GDM1 (cell line): ENCODE measurements at regions not wholly inside any gene's neighbourhood (a gene's known extent, or its start where the extent isn't known, plus 50 kb on each side); places are given as distances from the start of the nearest gene placed in this dataset.
"Not testable (repeated sequence)": the region's sequence is repeated elsewhere in the genome, so short reads cannot be mapped to it uniquely, and the experiment has no call there.

Experiments
- DNase-seq: peaks from one replicate; lab custom pipeline; 2025; lab: John Stamatoyannopoulos, UW

GRCh38 chr21:35491114-35491513 is 442.0 kb upstream of the RUNX1 start:
- no peak for DNase-seq

GRCh38 chr21:35489389-35489980 is 440.4 kb upstream of the RUNX1 start:
- DNase-seq, result no peak

- no peak for DNase-seq
Observed at GRCh38 chr21:35488946-35489345, 439.8 kb upstream of the RUNX1 start.

- DNase-seq, result no peak
Observed at GRCh38 chr21:35485364-35485763, 436.3 kb upstream of the RUNX1 start.

GRCh38 chr21:35484851-35485250 is 435.7 kb upstream of the RUNX1 start:
- no peak for DNase-seq

- DNase-seq, result no peak
Observed at GRCh38 chr21:35484032-35484431, 434.9 kb upstream of the RUNX1 start.

- DNase-seq, result no peak
Observed at GRCh38 chr21:35482933-35483662, 434.0 kb upstream of the RUNX1 start.

- no peak for DNase-seq
Observed at GRCh38 chr21:35482096-35482495, 433.0 kb upstream of the RUNX1 start.

GRCh38 chr21:35481005-35481404 is 431.9 kb upstream of the RUNX1 start:
- DNase-seq, result no peak

- no peak for DNase-seq
Observed at GRCh38 chr21:35479529-35479928, 430.4 kb upstream of the RUNX1 start.

GRCh38 chr21:35479065-35479448 is 430.0 kb upstream of the RUNX1 start:
- no peak for DNase-seq

- DNase-seq, result no peak
Observed at GRCh38 chr21:35478161-35479064, 429.3 kb upstream of the RUNX1 start.

GRCh38 chr21:35477622-35478021 is 428.5 kb upstream of the RUNX1 start:
- no peak for DNase-seq

- no peak for DNase-seq
Observed at GRCh38 chr21:35476621-35477395, 427.7 kb upstream of the RUNX1 start.

- DNase-seq, result no peak
Observed at GRCh38 chr21:35475762-35476161, 426.7 kb upstream of the RUNX1 start.

GRCh38 chr21:35475009-35475408 is 425.9 kb upstream of the RUNX1 start:
- DNase-seq, result no peak

GRCh38 chr21:35473496-35473895 is 424.4 kb upstream of the RUNX1 start:
- no peak for DNase-seq

GRCh38 chr21:35470522-35470921 is 421.4 kb upstream of the RUNX1 start:
- no peak for DNase-seq

- no peak for DNase-seq
Observed at GRCh38 chr21:35469498-35469897, 420.4 kb upstream of the RUNX1 start.

GRCh38 chr21:35468991-35469390 is 419.9 kb upstream of the RUNX1 start:
- no peak for DNase-seq

GRCh38 chr21:35467566-35467965 is 418.5 kb upstream of the RUNX1 start:
- DNase-seq, result no peak

GRCh38 chr21:35466681-35467080 is 417.6 kb upstream of the RUNX1 start:
- not testable (repeated sequence) for DNase-seq
